NCI-H128 (cell line): ENCODE measurements at regions not wholly inside any gene's neighbourhood (a gene's known extent, or its start where the extent isn't known, plus 50 kb on each side); places are given as distances from the start of the nearest gene placed in this dataset.
"Not testable (repeated sequence)": the region's sequence is repeated elsewhere in the genome, so short reads cannot be mapped to it uniquely, and the experiment has no call there.

Experiments used
- DNase-seq: peaks from one replicate; lab custom pipeline; 2025; ENCODE audit not compliant: unreplicated experiment; lab: John Stamatoyannopoulos, UW

GRCh38 chr5:51159164-51159563, 224.1 kb upstream of the ISL1 start:
- no peak for DNase-seq

GRCh38 chr5:51159606-51160005, 223.6 kb upstream of the ISL1 start:
- DNase-seq = no peak

GRCh38 chr5:51162245-51162644, 221.0 kb upstream of the ISL1 start:
- DNase-seq = no peak

GRCh38 chr5:51165621-51166020, 217.6 kb upstream of the ISL1 start:
- DNase-seq = not testable (repeated sequence)

- peak; percentile 16 for DNase-seq
These were observed 210.2 kb upstream of the ISL1 start for GRCh38 chr5:51172903-51173626.

GRCh38 chr5:51181208-51181894, 201.9 kb upstream of the ISL1 start:
- no peak for DNase-seq

- DNase-seq = no peak
These were observed 197.4 kb upstream of the ISL1 start for GRCh38 chr5:51185850-51186329.

GRCh38 chr5:51188001-51188591, 195.2 kb upstream of the ISL1 start:
- no peak for DNase-seq

GRCh38 chr5:51194671-51195070, 188.6 kb upstream of the ISL1 start:
- no peak for DNase-seq

- DNase-seq = no peak
These were observed 182.2 kb upstream of the ISL1 start for GRCh38 chr5:51201024-51201423.

- no peak for DNase-seq
These were observed 181.5 kb upstream of the ISL1 start for GRCh38 chr5:51201708-51202107.

- no peak for DNase-seq
These were observed 181.1 kb upstream of the ISL1 start for GRCh38 chr5:51202161-51202560.

- no peak for DNase-seq
These were observed 179.7 kb upstream of the ISL1 start for GRCh38 chr5:51203598-51203997.

- no peak for DNase-seq
These were observed 175.0 kb upstream of the ISL1 start for GRCh38 chr5:51208296-51208695.

- DNase-seq = no peak
These were observed 168.5 kb upstream of the ISL1 start for GRCh38 chr5:51214746-51215145.

GRCh38 chr5:51225789-51226742, 157.2 kb upstream of the ISL1 start:
- peak; percentile 36 for DNase-seq

GRCh38 chr5:51227963-51228470, 155.2 kb upstream of the ISL1 start:
- no peak for DNase-seq

- DNase-seq = no peak
These were observed 152.9 kb upstream of the ISL1 start for GRCh38 chr5:51230336-51230735.

- DNase-seq = no peak
These were observed 140.8 kb upstream of the ISL1 start for GRCh38 chr5:51242456-51242855.

- not testable (repeated sequence) for DNase-seq
These were observed 132.3 kb upstream of the ISL1 start for GRCh38 chr5:51250957-51251356.

GRCh38 chr5:51271261-51271660, 112.0 kb upstream of the ISL1 start:
- no peak for DNase-seq
